ENCODE measurements at regions not wholly inside any gene's neighbourhood (a gene's known extent, or its start where the extent isn't known, plus 50 kb on each side); places are given as distances from the start of the nearest gene placed in this dataset.

DNA sequence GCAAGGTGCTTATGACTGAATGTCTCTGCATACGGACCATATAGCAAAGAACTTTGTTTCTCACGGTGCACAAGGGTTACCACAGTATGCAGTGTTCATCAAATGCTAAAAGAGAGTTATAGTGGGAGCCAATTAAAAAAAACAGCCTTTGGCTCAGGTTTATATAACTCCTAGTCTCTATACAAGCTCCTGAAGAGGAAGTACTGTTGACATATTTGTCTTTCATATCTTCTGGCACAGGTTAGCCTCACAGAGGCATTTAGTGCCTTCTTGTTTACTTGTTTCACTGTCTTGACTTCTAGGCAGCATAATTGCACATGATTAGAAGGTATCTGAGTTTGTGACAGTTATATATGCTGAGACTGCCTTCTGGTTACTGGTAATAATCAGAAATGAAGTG is 158.8 kb upstream of the FAM47C start:
- no peaks in the 10 kb centered on the region for H3K4me1 ChIP-seq (ENCODE audit: insufficient read depth, low read length)
- H3K23me2 ChIP-seq (ENCODE audit: insufficient read length, low read depth, low read length, poor library complexity, severe bottlenecking), result no peaks in the 10 kb centered on the region
- WGBS (ENCODE audit: extremely low coverage, insufficient read length, low lambda C conversion rate), result no CpG with 5 or more reads among the region's 2 CpGs
- H3K9ac ChIP-seq (ENCODE audit: extremely low read depth, insufficient read length, low read length), result no peak overlapping the region
- Mint-ChIP-seq H3K4me3 (no peak overlapping the region), H3K27me3 (ENCODE audit: low read depth) (no peaks in the 10 kb centered on the region), H3K9me3 (peaks cover 50 to 52% of the 10 kb centered on the region in 2 experiments), H3K36me3 (ENCODE audit: insufficient read depth in 1 of 3, low read depth in 3 of 3) (no peaks in the 10 kb centered on the region; a peak in 2 of 7 replicates), H3K27ac (no peak overlapping the region), H3K4me1 (no peaks in the 10 kb centered on the region)
- no peak overlapping the region for H3K4ac ChIP-seq (ENCODE audit: low read depth, low read length)
- no peak overlapping the region for H2AK5ac ChIP-seq (ENCODE audit: insufficient read length, low read length)
- H3K23ac ChIP-seq (ENCODE audit: insufficient read length, low read depth, low read length), result no peak overlapping the region
- no peak overlapping the region for H3K27ac ChIP-seq (ENCODE audit: insufficient read length, low read depth, low read length)
- H3K79me1 ChIP-seq (ENCODE audit: insufficient read depth, low read depth, low read length, poor library complexity, severe bottlenecking), result no peaks in the 10 kb centered on the region
- no peak overlapping the region for H4K5ac ChIP-seq (ENCODE audit: insufficient read length, low read depth, low read length)
- no peak overlapping the region for H4K91ac ChIP-seq (ENCODE audit: insufficient read length, low read depth, low read length)
- no peak overlapping the region for H3K18ac ChIP-seq (ENCODE audit: insufficient read length, low read depth, low read length)
- H2AFZ ChIP-seq (ENCODE audit: low read length), result no peak overlapping the region
- no peak overlapping the region for H3K14ac ChIP-seq (ENCODE audit: insufficient read depth, low read length)
- no peak overlapping the region for H3K56ac ChIP-seq (ENCODE audit: insufficient read length, low read depth, low read length)
- no peak overlapping the region for H3K4me2 ChIP-seq (ENCODE audit: insufficient read depth, insufficient read length, low read length)
- H2BK5ac ChIP-seq (ENCODE audit: insufficient read length, low read length), result no peak overlapping the region
- H4K8ac ChIP-seq (replicated peaks; ENCODE audit: insufficient read length, low read depth, low read length), result no peak overlapping the region
- no peak overlapping the region for H2BK20ac ChIP-seq (ENCODE audit: low read depth, low read length, poor library complexity, severe bottlenecking)
- H2BK12ac ChIP-seq (ENCODE audit: insufficient read length, low read depth, low read length), result no peak overlapping the region
- H2BK120ac ChIP-seq (ENCODE audit: low read depth, low read length, poor library complexity, severe bottlenecking), result no peak overlapping the region
- no peaks in the 10 kb centered on the region for H3K79me2 ChIP-seq (ENCODE audit: insufficient read depth, low read length)
- H3K27me3 ChIP-seq (ENCODE audit: insufficient read depth, low read length), result no peaks in the 10 kb centered on the region
- no peak overlapping the region for H3T11ph ChIP-seq (ENCODE audit: low read length)
- H4K20me1 ChIP-seq (ENCODE audit: control insufficient read depth, insufficient read depth, insufficient read length), result no peaks in the 10 kb centered on the region
- no peak for DNase-seq
- H3K9me3 ChIP-seq (ENCODE audit: control insufficient read depth, low read depth, low read length), result no peaks in the 10 kb centered on the region
- TF ChIP-seq, protein P1, sequence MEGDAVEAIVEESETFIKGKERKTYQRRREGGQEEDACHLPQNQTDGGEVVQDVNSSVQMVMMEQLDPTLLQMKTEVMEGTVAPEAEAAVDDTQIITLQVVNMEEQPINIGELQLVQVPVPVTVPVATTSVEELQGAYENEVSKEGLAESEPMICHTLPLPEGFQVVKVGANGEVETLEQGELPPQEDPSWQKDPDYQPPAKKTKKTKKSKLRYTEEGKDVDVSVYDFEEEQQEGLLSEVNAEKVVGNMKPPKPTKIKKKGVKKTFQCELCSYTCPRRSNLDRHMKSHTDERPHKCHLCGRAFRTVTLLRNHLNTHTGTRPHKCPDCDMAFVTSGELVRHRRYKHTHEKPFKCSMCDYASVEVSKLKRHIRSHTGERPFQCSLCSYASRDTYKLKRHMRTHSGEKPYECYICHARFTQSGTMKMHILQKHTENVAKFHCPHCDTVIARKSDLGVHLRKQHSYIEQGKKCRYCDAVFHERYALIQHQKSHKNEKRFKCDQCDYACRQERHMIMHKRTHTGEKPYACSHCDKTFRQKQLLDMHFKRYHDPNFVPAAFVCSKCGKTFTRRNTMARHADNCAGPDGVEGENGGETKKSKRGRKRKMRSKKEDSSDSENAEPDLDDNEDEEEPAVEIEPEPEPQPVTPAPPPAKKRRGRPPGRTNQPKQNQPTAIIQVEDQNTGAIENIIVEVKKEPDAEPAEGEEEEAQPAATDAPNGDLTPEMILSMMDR (conservative IDR thresholded peaks at IDR 0.05), result no peak
- H2BK15ac ChIP-seq (ENCODE audit: low read depth, low read length), result no peak overlapping the region

All from H9 (cell line).